Heart left ventricle (tissue), 13 donors: ENCODE measurements at regions not wholly inside any gene's neighbourhood (a gene's known extent, or its start where the extent isn't known, plus 50 kb on each side); places are given as distances from the start of the nearest gene placed in this dataset.

Experiments
- POLR2A ChIP-seq, 2 donors: fragments of 450-650 bp; IDR thresholded peaks; one replicate each; pipeline ENCODE4 v1.6.1; 2017; ENCODE audit warnings: antibody characterized with exemption in 2 of 2, mild to moderate bottlenecking in 2 of 2, moderate library complexity in 2 of 2
- TF ChIP-seq, protein P1 (sequence below), 12 donors: fragments of 200-600 bp; sonication (generic) in 4 of 12; IDR thresholded peaks; one replicate each; pipeline versions ENCODE4 v1.5.0 to v1.8.0; 2018 to 2022; ENCODE audit warnings: antibody characterized with exemption in 12 of 12, mild to moderate bottlenecking in 5 of 12
- donor health status: ischemic (EF 13 %, LVEDD 7.1; RV severe dilation, severe dysfunction).
- donor health status: DM: no; HTN: yes; CAD: no.
- donor health status: DM: no; HTN: no; CAD: no.
- donor health status: ischemic (EF 25% LVEDD 6.9; RV normal size, moderate dysfunction).
- donor health status: ischemic (EF 25% LVEDD 5.7; RV mildly dilated, moderate dysfunction).
- donor health status: ischemic (EF 35%, LVEDD 5.7; RV mildly dilated, moderate dysfunction).
- donor health status: nonischemic (EF 11% LVEDD 7.7; RV severe dilation, severe dysfunction).
- donor health status: DM: yes; HTN: yes; CAD: no.
- donor health status: PGD.
- donor health status: ischemic (EF 29% LVEDD 5.4; RV normal size, mild dysfunction).
- donor health status: nonischemic (EF 23%, LVEDD 6.1; RV moderate dilation, normal function).

DNA sequence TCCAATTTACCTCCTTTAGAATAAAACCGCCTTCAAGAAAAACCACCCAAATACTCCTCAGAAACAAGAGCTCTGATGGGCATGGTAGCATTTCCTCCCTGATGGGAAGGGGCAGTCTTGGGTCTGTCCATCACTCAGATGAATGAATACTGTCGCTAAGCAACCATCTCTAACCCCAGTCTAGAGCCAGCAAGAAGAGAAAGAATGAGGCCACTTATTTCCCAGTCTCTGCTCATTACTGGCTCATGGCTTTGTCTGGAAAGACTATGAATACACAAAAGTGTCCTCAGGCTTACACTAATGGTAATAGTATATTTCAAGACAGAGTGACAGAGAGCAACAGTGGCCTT lies 51.0 kb upstream of the F3 start:
- TF ChIP-seq, protein P1, sequence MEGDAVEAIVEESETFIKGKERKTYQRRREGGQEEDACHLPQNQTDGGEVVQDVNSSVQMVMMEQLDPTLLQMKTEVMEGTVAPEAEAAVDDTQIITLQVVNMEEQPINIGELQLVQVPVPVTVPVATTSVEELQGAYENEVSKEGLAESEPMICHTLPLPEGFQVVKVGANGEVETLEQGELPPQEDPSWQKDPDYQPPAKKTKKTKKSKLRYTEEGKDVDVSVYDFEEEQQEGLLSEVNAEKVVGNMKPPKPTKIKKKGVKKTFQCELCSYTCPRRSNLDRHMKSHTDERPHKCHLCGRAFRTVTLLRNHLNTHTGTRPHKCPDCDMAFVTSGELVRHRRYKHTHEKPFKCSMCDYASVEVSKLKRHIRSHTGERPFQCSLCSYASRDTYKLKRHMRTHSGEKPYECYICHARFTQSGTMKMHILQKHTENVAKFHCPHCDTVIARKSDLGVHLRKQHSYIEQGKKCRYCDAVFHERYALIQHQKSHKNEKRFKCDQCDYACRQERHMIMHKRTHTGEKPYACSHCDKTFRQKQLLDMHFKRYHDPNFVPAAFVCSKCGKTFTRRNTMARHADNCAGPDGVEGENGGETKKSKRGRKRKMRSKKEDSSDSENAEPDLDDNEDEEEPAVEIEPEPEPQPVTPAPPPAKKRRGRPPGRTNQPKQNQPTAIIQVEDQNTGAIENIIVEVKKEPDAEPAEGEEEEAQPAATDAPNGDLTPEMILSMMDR (IDR thresholded peaks at IDR 0.05), result no peak
- no peak for TF ChIP-seq POLR2A (IDR thresholded peaks at IDR 0.05)
